ENCODE measurements at regions not wholly inside any gene's neighbourhood (a gene's known extent, or its start where the extent isn't known, plus 50 kb on each side); places are given as distances from the start of the nearest gene placed in this dataset.

GRCh38 chr5:125743939-125744338 is 679.3 kb upstream of the GRAMD2B start:
- no peak for TF ChIP-seq POLR2A (IDR thresholded peaks at IDR 0.05)
- TF ChIP-seq CTCF (IDR thresholded peaks at IDR 0.05) = no peak
- no peak for DNase-seq
- intact Hi-C loops (cut with DNase I) = no loop called here
- WGBS, 4 donors = 88 to 97% (median 92%) methylated on average over 3 of the region's 3 CpGs
- no peak overlapping the region for H3K4me3 ChIP-seq
- no peaks in the 10 kb centered on the region for H3K4me1 ChIP-seq (replicated peaks in 1 of 2)
- H3K36me3 ChIP-seq (replicated peaks in 1 of 2) = no peaks in the 10 kb centered on the region
- no peak overlapping the region for H3K27ac ChIP-seq
- H3K27me3 ChIP-seq = no peaks in the 10 kb centered on the region
- no peaks in the 10 kb centered on the region for H3K9me3 ChIP-seq (replicated peaks in 1 of 3)

- no peak for DNase-seq
- H3K27me3 ChIP-seq = no peaks in the 10 kb centered on the region
- H3K4me1 ChIP-seq (replicated peaks in 1 of 2) = no peaks in the 10 kb centered on the region
- H3K36me3 ChIP-seq (replicated peaks in 1 of 2) = no peaks in the 10 kb centered on the region
- 73 to 83% (median 80%) methylated on average over 1 of the region's 1 CpG for WGBS, 4 donors
- TF ChIP-seq POLR2A (IDR thresholded peaks at IDR 0.05) = no peak
- no peak for TF ChIP-seq CTCF (IDR thresholded peaks at IDR 0.05)
- H3K27ac ChIP-seq = no peak overlapping the region
- H3K4me3 ChIP-seq = no peak overlapping the region
- no peaks in the 10 kb centered on the region for H3K9me3 ChIP-seq (replicated peaks in 1 of 3)
- intact Hi-C loops (cut with DNase I) = no loop called here
Measured at GRCh38 chr5:125746917-125747316, 676.3 kb upstream of the GRAMD2B start.

- no peak for TF ChIP-seq CTCF (IDR thresholded peaks at IDR 0.05)
- TF ChIP-seq POLR2A (IDR thresholded peaks at IDR 0.05) = no peak
- H3K4me1 ChIP-seq (replicated peaks in 1 of 2) = no peaks in the 10 kb centered on the region
- 79 to 85% (median 81%) methylated on average over 3 of the region's 3 CpGs for WGBS, 4 donors
- H3K27me3 ChIP-seq = no peaks in the 10 kb centered on the region
- no peak overlapping the region for H3K27ac ChIP-seq
- intact Hi-C loops (cut with DNase I) = no loop called here
- H3K36me3 ChIP-seq (replicated peaks in 1 of 2) = no peaks in the 10 kb centered on the region
- DNase-seq = no peak
- no peaks in the 10 kb centered on the region for H3K9me3 ChIP-seq (replicated peaks in 1 of 3)
- H3K4me3 ChIP-seq = no peak overlapping the region
Measured at GRCh38 chr5:125750147-125750860, 672.9 kb upstream of the GRAMD2B start.

GRCh38 chr5:125750861-125751186 is 672.4 kb upstream of the GRAMD2B start:
- H3K27me3 ChIP-seq = no peaks in the 10 kb centered on the region
- H3K27ac ChIP-seq = no peak overlapping the region
- no peaks in the 10 kb centered on the region for H3K4me1 ChIP-seq (replicated peaks in 1 of 2)
- no peaks in the 10 kb centered on the region for H3K9me3 ChIP-seq (replicated peaks in 1 of 3)
- no peak overlapping the region for H3K4me3 ChIP-seq
- TF ChIP-seq POLR2A (IDR thresholded peaks at IDR 0.05) (no peak), CTCF (IDR thresholded peaks at IDR 0.05) (no peak)
- intact Hi-C loops (cut with DNase I) = no loop called here
- DNase-seq = no peak
- H3K36me3 ChIP-seq (replicated peaks in 1 of 2) = no peaks in the 10 kb centered on the region
